ENCODE measurements at regions not wholly inside any gene's neighbourhood (a gene's known extent, or its start where the extent isn't known, plus 50 kb on each side); places are given as distances from the start of the nearest gene placed in this dataset.

- Histone ChIP-seq H3K27me3 (ENCODE audit: control insufficient read depth, insufficient read depth, low read length) (no peaks in the 10 kb centered on the region), H3K9me3 (ENCODE audit: control insufficient read depth, insufficient read depth, low read depth, low read length) (0 out of 2 replicates have a peak, but pooled peaks cover 3% of the 10 kb centered on the region), H3K9ac (ENCODE audit: low read length) (no peak overlapping the region), H3K36me3 (ENCODE audit: control insufficient read depth, insufficient read depth, low read length) (no peaks in the 10 kb centered on the region), H3K4me3 (ENCODE audit: low read depth, low read length) (no peak overlapping the region), H3K4me1 (ENCODE audit: control insufficient read depth, insufficient read depth, low read length) (peaks cover 12% of the 10 kb centered on the region), H3K27ac (ENCODE audit: low read depth, low read length) (no peak overlapping the region)
These were observed 183.3 kb downstream of the MED10 start for GRCh38 chr5:6194906-6195612.

DNA sequence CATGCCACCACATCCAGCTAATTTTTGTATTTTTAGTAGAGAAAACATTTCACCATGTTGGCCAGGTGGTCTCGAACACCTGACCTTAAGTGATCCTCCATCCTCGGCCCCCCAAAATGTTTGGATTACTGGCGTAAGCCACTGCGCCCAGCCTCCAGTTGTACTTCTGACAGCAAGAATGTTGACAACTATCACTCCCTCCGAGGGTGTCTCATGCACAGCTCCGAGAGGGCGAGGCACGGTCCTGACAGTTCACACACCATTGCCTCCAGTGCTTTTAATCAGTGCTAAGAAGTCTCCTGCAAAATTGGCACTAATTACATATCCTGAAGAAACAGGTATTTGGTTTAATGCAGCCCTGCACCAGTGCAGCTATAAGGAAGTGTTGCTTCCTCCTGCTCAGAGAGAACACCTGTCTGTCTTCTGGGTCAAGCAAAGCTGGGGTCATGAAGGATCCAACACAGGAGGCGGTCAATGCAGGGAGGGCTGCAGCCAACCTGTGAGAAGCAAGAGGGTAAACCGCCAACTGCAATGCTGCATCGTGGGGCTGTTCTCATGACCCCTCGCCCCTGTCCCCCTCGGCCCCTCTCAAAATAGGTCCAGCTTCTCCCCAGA is 184.0 kb downstream of the MED10 start:
- Histone ChIP-seq H3K36me3 (ENCODE audit: control insufficient read depth, insufficient read depth, low read length) (no peaks in the 10 kb centered on the region), H3K9ac (ENCODE audit: low read length) (no peak overlapping the region), H3K27ac (ENCODE audit: low read depth, low read length) (no peak overlapping the region), H3K4me1 (ENCODE audit: control insufficient read depth, insufficient read depth, low read length) (peaks cover 12% of the 10 kb centered on the region), H3K4me3 (ENCODE audit: low read depth, low read length) (no peak overlapping the region), H3K27me3 (ENCODE audit: control insufficient read depth, insufficient read depth, low read length) (no peaks in the 10 kb centered on the region), H3K9me3 (ENCODE audit: control insufficient read depth, insufficient read depth, low read depth, low read length) (0 out of 2 replicates have a peak, but pooled peaks cover 3% of the 10 kb centered on the region)

GRCh38 chr5:6193310-6193709 is 185.0 kb downstream of the MED10 start:
- H3K4me1 ChIP-seq (ENCODE audit: control insufficient read depth, insufficient read depth, low read length): peaks cover 12% of the 10 kb centered on the region
- 0 out of 2 replicates have a peak, but pooled peaks cover 3% of the 10 kb centered on the region for H3K9me3 ChIP-seq (ENCODE audit: control insufficient read depth, insufficient read depth, low read depth, low read length)
- H3K36me3 ChIP-seq (ENCODE audit: control insufficient read depth, insufficient read depth, low read length): no peaks in the 10 kb centered on the region
- no peaks in the 10 kb centered on the region for H3K27me3 ChIP-seq (ENCODE audit: control insufficient read depth, insufficient read depth, low read length)
- no peak overlapping the region for H3K27ac ChIP-seq (ENCODE audit: low read depth, low read length)
- H3K4me3 ChIP-seq (ENCODE audit: low read depth, low read length): no peak overlapping the region
- no peak overlapping the region for H3K9ac ChIP-seq (ENCODE audit: low read length)

GRCh38 chr5:6190838-6191237 is 187.5 kb downstream of the MED10 start:
- Histone ChIP-seq H3K4me1 (ENCODE audit: control insufficient read depth, insufficient read depth, low read length) (peaks cover 9% of the 10 kb centered on the region), H3K36me3 (ENCODE audit: control insufficient read depth, insufficient read depth, low read length) (no peaks in the 10 kb centered on the region), H3K9ac (ENCODE audit: low read length) (no peak overlapping the region), H3K4me3 (ENCODE audit: low read depth, low read length) (no peak overlapping the region), H3K27me3 (ENCODE audit: control insufficient read depth, insufficient read depth, low read length) (no peaks in the 10 kb centered on the region), H3K27ac (ENCODE audit: low read depth, low read length) (no peak overlapping the region), H3K9me3 (ENCODE audit: control insufficient read depth, insufficient read depth, low read depth, low read length) (no peaks in the 10 kb centered on the region)

DNA sequence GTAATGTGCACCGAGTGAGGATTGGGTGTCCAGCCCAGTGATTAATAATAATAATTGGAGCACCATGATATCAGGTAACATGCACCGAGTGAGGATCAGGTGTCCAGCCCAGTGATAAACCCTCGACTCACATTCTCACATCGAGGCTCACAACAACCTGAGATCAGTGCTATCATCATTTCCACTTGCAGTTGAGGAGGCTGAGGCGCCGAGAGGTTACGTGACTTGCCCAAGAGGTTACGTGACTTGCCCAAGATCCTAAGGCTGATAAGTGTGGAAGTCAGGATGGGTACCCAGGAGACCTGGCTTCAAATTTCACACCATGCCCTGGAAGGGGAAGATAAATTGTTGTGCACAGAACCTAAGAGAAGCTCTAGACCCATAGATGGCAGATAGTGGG is 189.4 kb downstream of the MED10 start:
- no peaks in the 10 kb centered on the region for H3K4me1 ChIP-seq (ENCODE audit: control insufficient read depth, insufficient read depth, low read length)
- H3K27me3 ChIP-seq (ENCODE audit: control insufficient read depth, insufficient read depth, low read length): no peaks in the 10 kb centered on the region
- no peak overlapping the region for H3K9ac ChIP-seq (ENCODE audit: low read length)
- H3K9me3 ChIP-seq (ENCODE audit: control insufficient read depth, insufficient read depth, low read depth, low read length): no peaks in the 10 kb centered on the region
- no peak overlapping the region for H3K4me3 ChIP-seq (ENCODE audit: low read depth, low read length)
- H3K36me3 ChIP-seq (ENCODE audit: control insufficient read depth, insufficient read depth, low read length): no peaks in the 10 kb centered on the region
- no peak overlapping the region for H3K27ac ChIP-seq (ENCODE audit: low read depth, low read length)

DNA sequence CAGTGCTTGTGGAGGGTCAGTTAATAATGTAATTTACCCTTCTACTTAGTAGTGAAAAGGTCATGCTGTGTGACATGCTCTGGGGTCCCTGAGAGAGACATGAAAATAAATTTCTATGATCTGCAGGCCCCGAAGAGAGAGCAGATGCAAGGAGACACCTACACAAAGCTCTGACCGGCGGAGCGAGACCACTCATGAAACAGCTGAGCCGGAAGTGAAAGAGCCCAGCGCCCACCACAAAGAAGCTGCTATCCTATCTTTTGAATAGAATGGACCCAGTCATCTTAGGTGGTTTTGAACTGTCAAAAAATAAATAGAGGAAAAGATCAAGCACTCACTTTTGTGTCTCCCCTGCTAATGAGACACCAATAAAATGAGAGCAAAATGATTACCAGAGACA is 190.0 kb downstream of the MED10 start:
- no peaks in the 10 kb centered on the region for H3K27me3 ChIP-seq (ENCODE audit: control insufficient read depth, insufficient read depth, low read length)
- H3K9me3 ChIP-seq (ENCODE audit: control insufficient read depth, insufficient read depth, low read depth, low read length): no peaks in the 10 kb centered on the region
- H3K27ac ChIP-seq (ENCODE audit: low read depth, low read length): no peak overlapping the region
- H3K4me3 ChIP-seq (ENCODE audit: low read depth, low read length): no peak overlapping the region
- no peaks in the 10 kb centered on the region for H3K4me1 ChIP-seq (ENCODE audit: control insufficient read depth, insufficient read depth, low read length)
- no peaks in the 10 kb centered on the region for H3K36me3 ChIP-seq (ENCODE audit: control insufficient read depth, insufficient read depth, low read length)
- H3K9ac ChIP-seq (ENCODE audit: low read length): no peak overlapping the region

DNA sequence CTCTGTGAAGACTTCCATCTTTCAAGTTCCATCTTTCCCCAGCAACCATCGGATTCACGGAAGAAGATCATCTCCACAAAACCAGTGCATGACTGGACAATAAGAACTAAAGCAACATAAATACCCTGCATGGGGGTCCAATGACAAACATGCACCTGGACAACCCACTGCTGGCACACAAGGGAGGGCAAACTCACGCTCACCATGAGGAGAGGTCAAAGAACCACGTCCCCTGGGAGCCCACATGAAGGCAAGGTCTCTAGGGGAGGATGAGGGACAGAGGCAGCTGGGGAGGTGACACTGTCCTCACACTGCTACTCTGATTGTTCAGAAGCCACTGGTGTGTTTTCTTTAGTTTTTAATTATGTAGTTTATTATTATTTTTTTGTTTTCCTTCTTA is 190.8 kb downstream of the MED10 start:
- H3K36me3 ChIP-seq (ENCODE audit: control insufficient read depth, insufficient read depth, low read length): no peaks in the 10 kb centered on the region
- no peaks in the 10 kb centered on the region for H3K4me1 ChIP-seq (ENCODE audit: control insufficient read depth, insufficient read depth, low read length)
- H3K9ac ChIP-seq (ENCODE audit: low read length): no peak overlapping the region
- H3K27me3 ChIP-seq (ENCODE audit: control insufficient read depth, insufficient read depth, low read length): no peaks in the 10 kb centered on the region
- H3K9me3 ChIP-seq (ENCODE audit: control insufficient read depth, insufficient read depth, low read depth, low read length): no peaks in the 10 kb centered on the region
- H3K4me3 ChIP-seq (ENCODE audit: low read depth, low read length): no peak overlapping the region
- H3K27ac ChIP-seq (ENCODE audit: low read depth, low read length): no peak overlapping the region

DNA sequence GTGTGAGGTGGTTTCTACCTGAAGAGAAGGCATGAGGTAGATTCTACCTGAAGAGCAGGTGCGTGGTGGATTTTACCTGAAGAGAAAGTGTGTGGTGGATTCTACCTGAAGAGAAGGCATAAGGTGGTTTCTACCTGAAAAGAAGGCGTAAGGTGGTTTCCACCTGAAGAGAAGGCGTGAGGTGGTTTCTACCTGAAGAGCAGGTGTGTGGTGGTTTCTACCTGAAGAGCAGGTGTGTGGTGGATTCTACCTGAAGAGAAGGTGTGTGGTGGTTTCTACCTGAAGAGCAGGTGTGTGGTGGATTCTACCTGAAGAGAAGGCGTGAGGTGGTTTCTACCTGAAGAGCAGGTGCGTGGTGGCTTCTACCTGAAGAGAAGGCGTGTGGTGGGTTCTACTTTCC is 192.8 kb downstream of the MED10 start:
- no peak overlapping the region for H3K9ac ChIP-seq (ENCODE audit: low read length)
- H3K4me3 ChIP-seq (ENCODE audit: low read depth, low read length): no peak overlapping the region
- no peaks in the 10 kb centered on the region for H3K4me1 ChIP-seq (ENCODE audit: control insufficient read depth, insufficient read depth, low read length)
- H3K9me3 ChIP-seq (ENCODE audit: control insufficient read depth, insufficient read depth, low read depth, low read length): no peaks in the 10 kb centered on the region
- H3K27me3 ChIP-seq (ENCODE audit: control insufficient read depth, insufficient read depth, low read length): peaks cover 4% of the 10 kb centered on the region; the same call in 1 of the 2 replicates
- H3K36me3 ChIP-seq (ENCODE audit: control insufficient read depth, insufficient read depth, low read length): no peaks in the 10 kb centered on the region
- H3K27ac ChIP-seq (ENCODE audit: low read depth, low read length): no peak overlapping the region

DNA sequence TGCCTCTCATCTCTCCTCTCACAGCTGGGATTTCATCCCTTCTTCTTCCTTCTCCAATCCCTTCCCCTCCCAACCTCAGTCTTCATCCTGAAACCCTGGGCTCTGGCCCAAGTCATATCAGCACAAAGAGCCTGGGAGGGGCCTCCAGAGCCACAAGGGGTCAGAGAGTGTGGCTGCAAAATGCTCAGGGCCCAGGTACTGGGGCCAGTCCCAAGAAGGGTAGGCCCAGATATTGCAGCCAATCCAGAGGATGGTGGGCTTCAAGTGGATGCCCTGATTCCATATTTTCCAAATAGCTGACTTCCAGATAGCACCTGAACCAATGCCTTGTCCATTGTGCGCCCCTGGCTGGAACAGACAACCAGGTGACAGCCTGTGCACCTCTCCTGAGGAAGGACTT is 193.9 kb downstream of the MED10 start:
- no peak overlapping the region for H3K27ac ChIP-seq (ENCODE audit: low read depth, low read length)
- H3K9ac ChIP-seq (ENCODE audit: low read length): no peak overlapping the region
- H3K36me3 ChIP-seq (ENCODE audit: control insufficient read depth, insufficient read depth, low read length): no peaks in the 10 kb centered on the region
- peaks cover 4% of the 10 kb centered on the region; the same call in 1 of the 2 replicates for H3K27me3 ChIP-seq (ENCODE audit: control insufficient read depth, insufficient read depth, low read length)
- H3K9me3 ChIP-seq (ENCODE audit: control insufficient read depth, insufficient read depth, low read depth, low read length): no peaks in the 10 kb centered on the region
- no peak overlapping the region for H3K4me3 ChIP-seq (ENCODE audit: low read depth, low read length)
- no peaks in the 10 kb centered on the region for H3K4me1 ChIP-seq (ENCODE audit: control insufficient read depth, insufficient read depth, low read length)

DNA sequence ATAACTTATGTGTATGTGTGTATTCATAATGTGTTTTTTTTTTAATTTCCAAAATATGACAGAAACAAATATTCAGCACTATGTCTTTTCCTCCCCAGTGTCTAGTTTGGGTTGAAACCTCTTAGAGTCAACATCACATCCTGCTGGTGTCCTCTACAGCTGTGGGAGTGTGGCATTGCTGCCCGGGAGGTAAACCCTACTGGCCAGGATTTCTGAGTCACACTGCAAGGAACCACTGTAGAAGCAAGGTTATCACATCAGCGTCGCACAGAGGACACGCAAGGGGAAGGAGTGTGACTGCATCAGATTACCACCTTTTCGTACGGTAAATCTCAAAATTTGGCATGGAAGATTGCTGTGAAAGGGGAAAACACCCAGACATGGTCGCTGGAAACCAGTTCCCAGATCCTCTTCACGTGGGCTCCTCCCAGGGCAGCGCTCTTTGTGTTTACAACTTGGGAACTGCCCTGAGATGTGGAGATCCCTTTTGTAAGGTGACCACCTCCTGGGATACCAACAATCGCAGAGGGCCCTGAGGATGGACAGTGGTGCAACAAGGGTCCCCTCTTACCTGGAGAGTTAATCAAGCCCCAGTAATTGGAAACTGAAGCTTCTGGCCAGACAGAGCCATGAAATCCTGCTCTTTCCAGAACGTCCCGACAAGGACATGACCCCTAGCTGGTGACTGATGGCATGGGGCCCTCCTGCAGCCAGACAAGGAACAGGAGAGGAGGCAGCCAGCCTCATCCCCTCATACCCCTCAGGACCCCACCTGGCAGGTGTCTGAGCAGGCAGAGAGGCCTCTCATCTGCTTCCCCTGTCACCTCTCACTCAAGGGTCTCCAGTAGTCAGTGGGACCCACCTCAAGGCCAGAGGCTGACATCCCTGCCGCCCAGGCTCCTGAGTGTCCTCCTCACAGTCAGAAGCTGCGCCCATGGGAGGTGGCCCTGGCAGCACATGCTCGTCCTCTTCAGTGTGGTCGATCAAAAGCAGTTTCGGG is 194.7 kb downstream of the MED10 start:
- H3K4me3 ChIP-seq (ENCODE audit: low read depth, low read length): no peak overlapping the region

More for the DNA sequence above, 194.7 kb downstream of the MED10 start:
- Histone ChIP-seq H3K9ac (ENCODE audit: low read length) (no peak overlapping the region), H3K9me3 (ENCODE audit: control insufficient read depth, insufficient read depth, low read depth, low read length) (no peaks in the 10 kb centered on the region), H3K27ac (ENCODE audit: low read depth, low read length) (no peak overlapping the region), H3K36me3 (ENCODE audit: control insufficient read depth, insufficient read depth, low read length) (no peaks in the 10 kb centered on the region), H3K27me3 (ENCODE audit: control insufficient read depth, insufficient read depth, low read length) (peaks cover 4% of the 10 kb centered on the region; the same call in 1 of the 2 replicates), H3K4me1 (ENCODE audit: control insufficient read depth, insufficient read depth, low read length) (no peaks in the 10 kb centered on the region)
